Esophagus squamous epithelium (tissue), 5 donors: ENCODE measurements at regions not wholly inside any gene's neighbourhood (a gene's known extent, or its start where the extent isn't known, plus 50 kb on each side); places are given as distances from the start of the nearest gene placed in this dataset.

Experiments
- DNase-seq: peaks from one replicate; lab custom pipeline; 2025; lab: John Stamatoyannopoulos, UW
- H3K27ac ChIP-seq, 4 donors: fragments of 200-600 bp; sonication (generic); one replicate each; pipeline ENCODE4 v1.5.1; 2016 to 2019; ENCODE audit warnings: mild to moderate bottlenecking in 1 of 4
- H3K27me3 ChIP-seq, 4 donors: fragments of 200-600 bp; sonication (generic); 1 replicate in 3 of 4; 2 replicates in 1 of 4; pipeline versions ENCODE4 v1.5.1 to v1.6.0; 2017 to 2021; ENCODE audit warnings: antibody characterized with exemption in 1 of 4
- H3K36me3 ChIP-seq, 3 donors: fragments of 200-600 bp; sonication (generic); one replicate each; pipeline ENCODE4 v1.5.1; 2016 to 2019
- H3K4me1 ChIP-seq, 3 donors: fragments of 200-600 bp; sonication (generic); one replicate each; pipeline ENCODE4 v1.5.1; 2017 to 2019
- H3K4me3 ChIP-seq, 4 donors: fragments of 200-600 bp; sonication (generic); 1 replicate in 3 of 4; 2 replicates in 1 of 4; pipeline ENCODE4 v1.5.1; 2016 to 2019; ENCODE audit warnings: mild to moderate bottlenecking in 2 of 4, moderate library complexity in 1 of 4
- H3K9me3 ChIP-seq, 3 donors: fragments of 200-600 bp; sonication (generic); one replicate each; pipeline ENCODE4 v1.5.1; 2016 to 2019
- CTCF ChIP-seq, 6 experiments: fragments of 450-650 bp in 4 of 6; fragments of 200-600 bp in 2 of 6; sonication (generic) in 2 of 6; IDR thresholded peaks; one replicate each; pipeline ENCODE4 v1.5.1; 2016 to 2019; ENCODE audit warnings: antibody characterized with exemption in 6 of 6, mild to moderate bottlenecking in 4 of 6, moderate library complexity in 4 of 6
- POLR2A ChIP-seq, 4 donors: fragments of 450-650 bp; IDR thresholded peaks; one replicate each; pipeline ENCODE4 v1.6.1; 2017; ENCODE audit warnings: antibody characterized with exemption in 4 of 4, mild to moderate bottlenecking in 4 of 4, moderate library complexity in 3 of 4
- WGBS, 2 donors: methylation state at CpG; one replicate each; pipeline ENCODE4 v1.1.5; 2018; 5-methylcytosine and 5-hydroxymethylcytosine counted together
- intact Hi-C: fragments of 100-400 bp; cut with DNase I; formaldehyde crosslinking; loops from one replicate; pipeline ENCODE4 v1.15.0; 2022
- donor health status: DM: yes; HTN: yes; CAD: no.

- no peaks in the 10 kb centered on the region for H3K4me1 ChIP-seq
- H3K36me3 ChIP-seq, result no peaks in the 10 kb centered on the region
- DNase-seq, result no peak
- no peak overlapping the region for H3K4me3 ChIP-seq
- H3K27ac ChIP-seq, result no peak overlapping the region
- intact Hi-C loops, result no loop called here
- H3K27me3 ChIP-seq, result no peaks in the 10 kb centered on the region
- H3K9me3 ChIP-seq, result no peaks in the 10 kb centered on the region
- TF ChIP-seq CTCF (IDR thresholded peaks at IDR 0.05), result no peak
- 49 to 70% methylated on average over 2 of the region's 2 CpGs for WGBS, 2 donors
Measured at GRCh38 chrX:129145385-129145784, 377.9 kb downstream of the SMARCA1 start.

- H3K36me3 ChIP-seq, result no peaks in the 10 kb centered on the region
- no peak overlapping the region for H3K4me3 ChIP-seq
- H3K4me1 ChIP-seq, result no peaks in the 10 kb centered on the region
- H3K27me3 ChIP-seq, result no peaks in the 10 kb centered on the region
- 43 to 52% methylated on average over 6 of the region's 6 CpGs for WGBS, 2 donors
- no peak overlapping the region for H3K27ac ChIP-seq
- no peaks in the 10 kb centered on the region for H3K9me3 ChIP-seq
- intact Hi-C loops, result no loop called here
- DNase-seq, result no peak
- TF ChIP-seq POLR2A (IDR thresholded peaks at IDR 0.05) (no peak), CTCF (IDR thresholded peaks at IDR 0.05) (no peak)
Measured at GRCh38 chrX:129144172-129145038, 378.9 kb downstream of the SMARCA1 start.

- H3K27ac ChIP-seq, result no peak overlapping the region
- DNase-seq, result no peak
- H3K4me3 ChIP-seq, result no peak overlapping the region
- H3K4me1 ChIP-seq, result no peaks in the 10 kb centered on the region
- H3K9me3 ChIP-seq, result no peaks in the 10 kb centered on the region
- H3K36me3 ChIP-seq, result no peaks in the 10 kb centered on the region
- TF ChIP-seq CTCF (IDR thresholded peaks at IDR 0.05), result no peak
- TF ChIP-seq POLR2A (IDR thresholded peaks at IDR 0.05), result no peak
- intact Hi-C loops, result no loop called here
- no peaks in the 10 kb centered on the region for H3K27me3 ChIP-seq
Measured at GRCh38 chrX:129139837-129140598, 383.3 kb downstream of the SMARCA1 start.

- Histone ChIP-seq H3K4me1 (no peaks in the 10 kb centered on the region), H3K27me3 (no peaks in the 10 kb centered on the region), H3K36me3 (no peaks in the 10 kb centered on the region), H3K9me3 (no peaks in the 10 kb centered on the region), H3K4me3 (no peak overlapping the region), H3K27ac (no peak overlapping the region)
- WGBS, 2 donors, result 68 to 76% methylated on average over 6 of the region's 6 CpGs
- no peak for DNase-seq
- intact Hi-C loops, result no loop called here
- TF ChIP-seq CTCF (IDR thresholded peaks at IDR 0.05), result no peak
Measured at GRCh38 chrX:129125122-129125914, 398.0 kb downstream of the SMARCA1 start.
